PC-9 (cell line): ENCODE measurements at regions not wholly inside any gene's neighbourhood (a gene's known extent, or its start where the extent isn't known, plus 50 kb on each side); places are given as distances from the start of the nearest gene placed in this dataset.
"Not testable (repeated sequence)": the region's sequence is repeated elsewhere in the genome, so short reads cannot be mapped to it uniquely, and the experiment has no call there.

Experiments
- BruUV-seq: library from RNA; stranded (reverse); fragments of 400-500 nt; replicated peaks from 2 replicates; lab custom pipeline; 2021; lab: Mats Ljungman, UMichigan
- CTCF ChIA-PET: fragments of 300-600 bp; sonication (Branson Sonifier 250); formaldehyde crosslinking; loops from one replicate; lab custom pipeline; 2022; ENCODE audit warnings: antibody characterized with exemption; lab: Charles Lee
- POLR2A ChIA-PET: fragments of 300-600 bp; sonication (Branson Sonifier 250); formaldehyde crosslinking; loops from one replicate; lab custom pipeline; 2022; ENCODE audit warnings: antibody characterized with exemption; ENCODE audit not compliant: unreplicated experiment; lab: Charles Lee
- DNase-seq, 2 experiments: peaks; one replicate each; pipeline versions ENCODE4 v3.0.0 to v3.0.0-alpha.2; 2015 to 2022; ENCODE audit warnings: mixed read lengths in 1 of 2
- H2AFZ ChIP-seq: fragments of 200-600 bp; sonication (generic); 2 replicates; pipeline ENCODE4 v1.8.1; 2017; ENCODE audit warnings: antibody characterized with exemption
- H3F3A ChIP-seq: fragments of 200-600 bp; sonication (generic); 2 replicates; pipeline ENCODE4 v1.8.1; 2017; ENCODE audit warnings: antibody characterized with exemption, mild to moderate bottlenecking, low read depth; ENCODE audit not compliant: insufficient read depth
- H3K27ac ChIP-seq: fragments of 200-600 bp; sonication (generic); 2 replicates; pipeline ENCODE4 v1.6.1; 2016; ENCODE audit warnings: mixed run types
- H3K27me3 ChIP-seq: fragments of 200-600 bp; sonication (generic); 2 replicates; pipeline ENCODE4 v1.6.1; 2016; ENCODE audit warnings: low read depth, mixed run types; ENCODE audit not compliant: insufficient read depth
- H3K36me3 ChIP-seq: fragments of 200-600 bp; sonication (generic); 2 replicates; pipeline ENCODE4 v1.6.1; 2016; ENCODE audit warnings: low read depth, mixed run types
- H3K4me1 ChIP-seq: fragments of 200-600 bp; sonication (generic); replicated peaks from 2 replicates; pipeline ENCODE4 v1.6.1; 2016; ENCODE audit warnings: mixed run types; ENCODE audit not compliant: insufficient read depth
- H3K4me2 ChIP-seq: fragments of 200-600 bp; sonication (generic); 2 replicates; pipeline ENCODE4 v1.6.1; 2017; ENCODE audit warnings: mixed run types
- H3K4me3 ChIP-seq: fragments of 200-600 bp; sonication (generic); 2 replicates; pipeline ENCODE4 v1.6.1; 2016; ENCODE audit warnings: mixed run types
- H3K79me2 ChIP-seq: fragments of 200-600 bp; sonication (generic); 2 replicates; pipeline ENCODE4 v1.6.1; 2017; ENCODE audit warnings: low read depth, mixed run types
- H3K9me2 ChIP-seq: fragments of 200-600 bp; sonication (generic); 2 replicates; pipeline ENCODE4 v1.8.1; 2017; ENCODE audit warnings: mild to moderate bottlenecking; ENCODE audit not compliant: insufficient read depth
- H3K9me3 ChIP-seq: fragments of 200-600 bp; sonication (generic); 2 replicates; pipeline ENCODE4 v1.8.1; 2016; ENCODE audit warnings: low read depth; ENCODE audit not compliant: insufficient read depth
- H4K20me1 ChIP-seq: fragments of 200-600 bp; sonication (generic); 2 replicates; pipeline ENCODE4 v1.8.1; 2017; ENCODE audit not compliant: insufficient read depth
- CTCF ChIP-seq: fragments of 200-600 bp; sonication (generic); conservative IDR thresholded peaks from 2 replicates; pipeline ENCODE4 v1.6.1; 2017; ENCODE audit warnings: mixed run types, antibody characterized with exemption, mild to moderate bottlenecking, moderate library complexity
- EZH2 ChIP-seq: fragments of 200-600 bp; sonication (generic); IDR thresholded peaks from 2 replicates; pipeline ENCODE4 v1.8.0; 2017; ENCODE audit warnings: antibody characterized with exemption, low read depth
- intact Hi-C: fragments of 100-400 bp; cut with micrococcal nuclease; formaldehyde crosslinking; loops from one replicate; pipeline ENCODE4 v1.10.0; 2022; ENCODE audit not compliant: unreplicated experiment

- CTCF ChIA-PET, result no interaction called here
- POLR2A ChIA-PET, result no interaction called here
- no peak overlapping the region for H3K4me2 ChIP-seq
- BruUV-seq, result no TSS peak
- intact Hi-C loops, result no loop called here
- TF ChIP-seq CTCF (no peak), EZH2 (no peak)
- H3K27me3 ChIP-seq, result peaks cover 80% of the 10 kb centered on the region
- H3K36me3 ChIP-seq, result no peaks in the 10 kb centered on the region
- no peaks in the 10 kb centered on the region for H3K79me2 ChIP-seq
- no peak overlapping the region for H3K27ac ChIP-seq
- H3K9me2 ChIP-seq, result no peaks in the 10 kb centered on the region
- no peak overlapping the region for H3K4me3 ChIP-seq
- peaks cover 3% of the 10 kb centered on the region; the same call in 1 of the 2 replicates for H4K20me1 ChIP-seq
- no peaks in the 10 kb centered on the region for H3K4me1 ChIP-seq
- H2AFZ ChIP-seq, result no peak overlapping the region
- no peaks in the 10 kb centered on the region for H3F3A ChIP-seq
- H3K9me3 ChIP-seq, result no peaks in the 10 kb centered on the region
- no peak for DNase-seq
Observed at GRCh38 chr22:49670456-49671330, 157.0 kb downstream of the BRD1 start.

GRCh38 chr22:49669969-49670455 lies 157.7 kb downstream of the BRD1 start:
- H3K4me1 ChIP-seq, BruUV-seq, intact Hi-C loops, H3K79me2 ChIP-seq, H2AFZ ChIP-seq, H4K20me1 ChIP-seq, DNase-seq, H3F3A ChIP-seq, H3K9me3 ChIP-seq, H3K4me3 ChIP-seq, H3K4me2 ChIP-seq, POLR2A ChIA-PET, H3K9me2 ChIP-seq, H3K27ac ChIP-seq, H3K36me3 ChIP-seq, CTCF ChIA-PET: not testable (repeated sequence)
- H3K27me3 ChIP-seq, result peaks cover 80% of the 10 kb centered on the region

- H2AFZ ChIP-seq, H3K36me3 ChIP-seq, CTCF ChIA-PET, H3K4me1 ChIP-seq, BruUV-seq, H3K27ac ChIP-seq, H3K4me2 ChIP-seq, H3K9me3 ChIP-seq, intact Hi-C loops, POLR2A ChIA-PET, DNase-seq, H3F3A ChIP-seq, H3K4me3 ChIP-seq, H3K79me2 ChIP-seq, H4K20me1 ChIP-seq, H3K9me2 ChIP-seq: not testable (repeated sequence)
- peaks cover 80% of the 10 kb centered on the region for H3K27me3 ChIP-seq
Observed at GRCh38 chr22:49669427-49669968, 158.2 kb downstream of the BRD1 start.

GRCh38 chr22:49668402-49668801 lies 159.3 kb downstream of the BRD1 start:
- H3K36me3 ChIP-seq, result no peaks in the 10 kb centered on the region
- POLR2A ChIA-PET, result no interaction called here

More at GRCh38 chr22:49668402-49668801, 159.3 kb downstream of the BRD1 start:
- intact Hi-C loops, result no loop called here
- Histone ChIP-seq H3K4me3 (no peak overlapping the region), H2AFZ (no peak overlapping the region), H3F3A (no peaks in the 10 kb centered on the region), H4K20me1 (peaks cover 7% of the 10 kb centered on the region), H3K4me1 (no peaks in the 10 kb centered on the region), H3K9me3 (no peaks in the 10 kb centered on the region), H3K79me2 (no peaks in the 10 kb centered on the region), H3K4me2 (no peak overlapping the region), H3K27ac (no peak overlapping the region), H3K9me2 (no peaks in the 10 kb centered on the region), H3K27me3 (peaks cover 82% of the 10 kb centered on the region)
- DNase-seq, result no peak
- CTCF ChIA-PET, result no interaction called here
- no peak for TF ChIP-seq EZH2
- no peak for TF ChIP-seq CTCF
- BruUV-seq, result no TSS peak
